Activated CD4-positive, alpha-beta T cell treated with anti-CD3 and anti-CD28 coated beads, Interleukin-2, amount 50 U/mL, for 4 hours (primary cell): ENCODE measurements at regions not wholly inside any gene's neighbourhood (a gene's known extent, or its start where the extent isn't known, plus 50 kb on each side); places are given as distances from the start of the nearest gene placed in this dataset.

Experiments used
- DNase-seq, 2 experiments: peaks; one replicate each; pipeline ENCODE4 v3.0.0-alpha.2; 2020

DNA sequence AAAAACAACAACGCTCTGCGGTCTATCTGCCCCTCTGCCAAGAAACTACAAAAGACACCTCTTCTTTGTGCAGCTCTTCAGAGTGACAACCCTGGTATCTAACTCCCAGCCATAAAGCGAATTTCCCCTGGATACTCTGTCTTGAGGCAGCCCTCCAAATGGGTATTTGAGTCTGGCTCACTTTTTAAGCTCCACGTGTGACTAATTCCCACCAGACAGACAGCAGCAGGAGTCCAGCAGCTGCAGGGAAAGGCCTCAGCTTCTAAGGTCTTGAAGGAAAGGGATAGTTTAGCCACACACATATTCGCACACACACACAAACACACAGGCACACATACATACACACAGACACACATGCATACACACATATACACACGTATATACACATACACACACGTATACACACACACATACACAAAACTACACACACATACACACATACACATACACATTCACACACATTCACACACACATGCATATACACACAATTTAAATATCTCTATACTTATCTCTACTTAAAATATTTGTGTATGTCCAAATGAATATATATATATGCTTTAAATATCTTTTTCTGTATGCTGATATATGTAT, 188.8 kb downstream of the TSHZ3 start:
- DNase-seq = no peak

DNA sequence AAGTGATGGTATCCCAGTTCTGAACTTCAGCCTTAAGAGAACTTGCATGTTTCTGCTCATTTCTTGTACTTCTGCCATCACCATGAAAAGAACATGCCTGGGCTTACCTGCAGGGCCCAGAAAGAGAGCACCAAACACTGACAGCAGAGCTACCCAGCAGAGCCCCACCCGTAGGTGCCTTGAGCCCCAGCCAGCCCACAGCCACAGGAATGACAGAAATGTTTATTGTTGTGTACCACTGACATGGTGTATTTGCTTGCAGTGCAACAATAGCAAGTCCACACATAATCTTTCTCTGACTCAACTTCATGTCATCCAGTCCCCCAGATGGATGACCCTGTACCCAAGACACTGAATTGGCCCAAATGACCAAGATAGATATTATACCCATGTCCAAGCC, 195.2 kb downstream of the TSHZ3 start:
- no peak for DNase-seq

DNA sequence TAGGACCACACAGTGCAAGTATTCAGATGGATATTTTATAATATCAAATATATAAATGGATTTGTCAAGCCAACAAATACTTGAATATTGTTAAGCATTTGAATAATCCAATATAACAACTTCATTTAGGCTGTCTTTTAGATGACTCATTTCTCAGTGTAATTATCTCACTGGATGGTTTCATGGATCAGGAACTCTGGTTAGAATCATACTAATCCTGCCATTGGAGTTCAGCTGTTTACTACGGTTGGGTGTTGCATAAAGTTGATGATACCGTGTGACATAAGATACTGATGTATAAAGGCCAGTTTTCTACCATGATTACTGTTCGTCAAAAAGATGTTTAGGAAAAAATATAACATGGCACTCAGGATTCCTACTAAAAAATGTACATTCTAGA, 196.3 kb downstream of the TSHZ3 start:
- no peak for DNase-seq

DNA sequence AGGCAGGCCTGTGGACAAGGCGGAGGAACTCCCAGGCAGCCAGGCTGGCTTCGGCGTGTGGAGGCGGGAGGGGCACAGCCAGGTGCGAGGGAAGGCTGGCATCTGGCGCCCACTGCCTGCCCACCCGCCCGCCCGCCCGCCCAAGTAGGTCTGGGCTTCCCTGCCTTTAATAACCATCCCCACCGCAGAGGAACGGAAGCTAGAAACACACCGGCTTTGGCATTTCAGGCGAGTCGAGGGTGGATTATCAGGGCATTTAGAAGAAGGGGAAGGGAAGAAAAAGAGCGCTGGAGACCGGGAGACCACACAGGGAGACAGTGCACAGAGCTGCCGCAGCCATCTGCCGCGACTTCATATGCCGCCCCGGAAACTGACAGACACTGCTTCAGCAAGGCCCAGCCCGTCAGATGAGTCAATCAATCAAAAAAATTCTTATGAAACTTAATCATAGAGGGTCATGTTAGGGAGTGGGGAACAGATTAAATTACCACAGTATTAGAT, 199.7 kb downstream of the TSHZ3 start:
- no peak for DNase-seq

DNA sequence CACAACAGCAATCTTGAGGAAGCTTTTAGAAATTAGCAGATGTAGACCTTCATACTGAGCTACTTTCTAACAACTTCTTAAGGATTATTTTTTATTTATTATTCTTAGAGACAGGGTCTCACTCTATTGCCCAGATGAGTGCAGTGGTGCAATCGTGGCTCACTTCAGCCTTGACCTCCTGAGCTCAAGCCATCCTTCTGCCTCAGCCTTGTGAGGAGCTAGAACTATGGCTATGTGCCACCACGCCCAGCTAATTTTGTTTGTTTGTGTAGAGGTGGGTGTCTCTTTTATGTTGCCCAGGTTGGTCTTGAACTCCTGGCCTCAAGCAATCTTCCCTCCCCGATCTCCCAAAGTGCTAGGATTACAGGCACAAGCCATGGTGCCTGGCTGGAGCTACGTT, 200.6 kb downstream of the TSHZ3 start:
- no peak for DNase-seq

DNA sequence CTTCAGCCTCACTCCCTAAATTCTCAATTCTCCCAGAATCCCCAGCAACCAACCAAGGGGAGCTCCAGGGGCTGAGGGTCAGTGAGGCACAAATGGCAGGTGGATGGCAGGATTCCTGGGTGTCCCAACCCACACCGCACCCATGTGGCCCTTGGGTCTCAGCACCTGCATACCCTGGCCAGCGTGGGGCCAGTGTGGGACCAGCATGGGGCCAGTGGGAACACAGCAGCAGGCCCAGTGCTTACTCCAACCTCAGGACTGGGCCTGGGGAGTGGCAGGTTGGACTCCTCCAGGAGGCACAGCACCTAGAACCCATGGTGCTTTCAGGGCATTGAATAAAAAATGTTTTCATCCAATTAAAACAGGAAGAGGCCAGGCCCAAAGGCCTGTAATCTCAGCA, 202.0 kb downstream of the TSHZ3 start:
- no peak for DNase-seq

DNA sequence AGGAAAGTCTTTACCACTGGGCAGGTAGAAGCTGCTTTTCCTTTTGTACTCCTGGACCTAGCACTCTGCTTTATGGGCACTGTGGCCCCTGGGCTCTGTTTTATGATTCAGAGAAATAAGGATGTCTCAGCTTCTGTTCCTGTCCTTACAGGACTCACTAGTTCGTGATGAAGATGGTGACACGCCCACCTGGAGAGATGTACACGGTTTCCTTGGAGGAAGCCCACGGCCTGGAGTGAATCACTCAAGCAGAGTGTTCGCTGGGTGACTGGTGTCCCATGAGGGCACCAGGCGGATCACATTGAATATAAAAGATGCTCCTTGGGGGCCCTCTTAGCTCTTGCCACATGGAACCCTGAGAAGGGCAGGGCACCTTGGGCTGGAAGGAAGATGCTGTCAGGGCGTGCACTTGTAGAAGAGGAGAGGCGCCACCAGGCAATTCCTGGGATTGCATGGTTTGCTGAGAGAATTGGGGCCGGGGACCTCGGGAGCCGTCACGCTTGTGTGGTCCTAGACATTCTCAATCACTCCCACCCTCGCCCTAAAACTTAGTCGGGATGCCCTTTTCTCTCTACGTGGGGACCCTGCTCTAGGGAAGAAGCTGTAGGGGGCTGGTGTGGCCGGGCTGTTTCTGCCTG, 202.6 kb downstream of the TSHZ3 start:
- DNase-seq = no peak

DNA sequence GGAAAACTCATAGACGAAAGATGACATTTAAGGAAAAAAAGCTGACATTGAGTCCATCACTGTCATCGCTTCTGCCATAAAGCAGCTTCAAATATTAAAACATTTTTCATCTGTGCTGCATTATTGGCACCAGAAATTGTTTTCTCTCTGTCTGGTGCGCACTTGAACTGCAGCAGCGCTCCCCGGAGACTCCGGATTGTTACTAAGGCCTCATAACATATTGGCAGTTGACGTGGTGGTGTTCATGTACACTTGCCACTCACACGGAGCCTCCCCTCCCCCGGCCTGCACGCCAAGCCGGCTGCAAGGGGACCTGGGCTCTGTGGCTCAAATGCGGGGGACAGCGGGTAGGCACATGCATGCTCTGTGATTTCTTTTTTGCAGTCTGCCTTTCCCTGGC, 203.2 kb downstream of the TSHZ3 start:
- no peak for DNase-seq

DNA sequence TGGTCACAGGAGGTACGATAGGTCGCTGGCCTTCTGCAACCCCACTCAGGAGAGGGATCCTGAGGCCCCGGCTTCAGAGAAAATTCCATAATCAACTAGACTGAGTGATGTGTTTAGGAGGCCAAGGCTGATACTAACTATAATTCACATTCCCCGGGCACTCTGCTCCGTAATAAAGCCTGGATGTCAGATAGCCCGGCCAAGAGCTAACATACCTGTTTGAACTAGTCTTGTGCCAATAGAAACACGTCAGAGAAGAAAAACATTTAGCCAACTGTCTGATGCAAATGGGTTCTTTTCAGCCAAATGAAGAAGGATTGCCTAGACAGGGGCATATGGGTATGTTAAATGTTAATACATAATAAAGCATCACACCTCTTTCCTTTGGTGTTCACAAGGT, 204.2 kb downstream of the TSHZ3 start:
- no peak for DNase-seq

DNA sequence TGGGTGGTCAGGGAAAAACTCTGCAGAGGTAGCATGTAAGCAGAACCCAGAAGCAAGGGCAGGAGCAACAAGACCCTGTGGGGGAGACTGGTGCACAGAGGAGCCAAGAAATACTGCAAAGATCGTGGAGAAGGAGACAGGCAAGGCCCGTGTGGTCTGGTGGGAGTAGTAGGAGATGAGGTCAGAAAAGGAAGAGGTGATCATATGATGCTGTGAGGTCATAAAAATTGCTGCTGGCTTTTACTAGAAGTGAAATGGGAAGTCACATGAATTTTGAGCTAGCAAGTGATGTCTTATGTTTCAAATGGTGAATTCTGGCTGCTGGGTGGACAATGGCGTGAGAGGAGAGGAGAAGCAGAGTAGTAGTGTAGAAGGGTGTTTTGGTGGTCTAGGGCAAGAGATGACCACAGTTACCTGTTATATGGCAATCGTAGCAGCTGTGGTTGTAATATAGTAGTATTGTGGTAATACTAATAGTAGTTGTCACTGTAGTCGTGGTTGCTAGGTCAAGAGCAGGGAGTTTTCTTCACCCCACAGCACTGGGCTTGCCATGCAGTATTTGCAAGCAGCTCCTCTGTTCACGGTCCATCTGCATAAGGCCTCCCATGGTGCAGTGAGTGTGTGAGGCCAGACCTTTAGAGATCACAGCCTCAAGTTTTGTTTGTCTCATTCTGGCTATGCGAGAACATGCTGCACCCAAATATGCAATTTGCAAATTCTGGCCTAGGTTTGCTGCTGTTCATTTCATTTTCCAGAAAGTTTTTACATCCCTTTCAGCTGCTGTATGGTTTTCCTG, 205.0 kb downstream of the TSHZ3 start:
- DNase-seq = no peak

DNA sequence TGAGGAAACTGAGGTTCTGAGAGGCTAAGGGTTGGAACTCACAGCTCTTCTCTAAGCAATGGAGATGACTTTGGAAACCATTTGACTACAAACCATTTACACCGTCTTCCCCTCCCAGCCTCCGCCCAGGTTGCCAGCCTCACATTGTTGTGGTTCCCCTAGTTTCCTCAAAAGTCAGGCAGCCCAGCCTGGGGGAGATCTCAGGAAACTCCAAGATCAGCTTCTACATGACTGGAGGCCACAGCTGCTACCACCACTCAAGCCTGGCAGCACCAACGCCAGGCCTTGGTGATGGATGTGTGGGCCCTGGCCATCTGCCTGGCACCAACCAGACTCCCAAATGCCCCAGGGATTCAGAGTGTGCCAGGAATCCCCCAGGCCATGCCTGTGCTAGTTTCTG, 207.9 kb downstream of the TSHZ3 start:
- DNase-seq = no peak

DNA sequence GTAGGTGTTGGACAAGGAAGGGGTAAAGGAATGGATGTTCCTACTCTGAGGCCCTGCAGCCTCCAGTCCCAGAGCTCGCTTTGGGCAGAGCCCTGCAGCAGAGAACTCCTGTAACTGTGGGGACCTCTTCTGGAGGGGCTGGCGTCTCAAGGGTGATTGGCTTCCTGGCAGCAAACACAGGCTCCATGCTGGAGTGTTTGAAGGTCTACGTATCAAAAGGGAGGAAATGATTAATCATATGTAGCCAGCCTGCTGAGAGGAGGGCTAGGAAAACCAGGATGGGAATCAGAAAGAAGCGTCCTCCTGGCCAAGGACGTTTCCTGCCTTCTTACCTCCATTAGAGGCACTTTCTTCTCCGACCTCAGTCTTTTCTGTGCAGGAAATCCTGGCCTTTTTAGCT, 208.5 kb downstream of the TSHZ3 start:
- no peak for DNase-seq

DNA sequence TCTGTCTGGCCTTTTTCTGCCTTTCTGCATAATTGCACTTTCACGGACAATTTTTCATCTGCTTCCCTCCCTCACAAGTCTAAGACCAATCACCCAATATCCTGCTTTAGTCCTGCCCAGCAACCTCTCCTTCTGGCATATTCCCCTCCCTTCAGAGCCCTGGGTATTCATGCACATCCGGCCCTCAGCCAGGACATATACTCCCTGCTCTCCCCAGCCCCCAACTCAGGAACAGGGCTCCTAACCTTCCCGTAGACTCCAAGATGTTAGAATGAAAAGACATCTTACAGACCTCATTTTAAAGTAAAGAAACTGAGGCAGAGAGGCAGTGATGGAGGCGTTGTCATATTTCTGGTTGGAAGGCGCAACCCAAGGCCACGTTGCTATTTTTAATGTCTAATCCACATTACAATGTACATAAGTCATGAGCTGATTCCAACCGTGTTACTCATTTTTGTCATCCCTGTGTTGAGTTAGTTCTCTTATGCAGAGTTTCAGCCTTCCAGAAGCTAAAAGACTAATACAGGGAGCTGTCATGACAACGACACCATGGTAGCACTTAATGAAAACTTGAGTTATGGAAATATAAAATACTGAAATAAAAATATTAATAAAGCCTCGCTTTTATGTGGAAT, 209.2 kb downstream of the TSHZ3 start:
- DNase-seq = no peak

DNA sequence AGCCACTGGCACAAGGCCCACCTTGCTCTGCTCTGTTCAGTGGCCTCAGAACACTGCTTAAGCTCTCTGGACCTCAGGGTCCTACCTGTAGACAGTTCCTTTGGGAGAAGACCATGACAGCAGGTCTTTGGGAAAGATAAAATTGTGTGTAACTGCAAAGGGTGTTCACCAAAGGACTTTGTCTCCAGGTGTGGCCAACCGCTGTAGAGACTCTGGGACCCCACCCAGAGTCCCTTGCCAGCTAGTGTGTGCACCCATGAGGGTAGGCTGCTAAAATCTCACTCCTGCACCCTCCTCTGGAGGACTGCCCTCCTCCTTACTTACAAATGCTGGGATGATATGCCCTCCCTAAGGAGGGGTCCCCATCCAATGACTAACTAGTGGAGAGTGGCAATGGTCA, 211.2 kb downstream of the TSHZ3 start:
- DNase-seq = no peak

DNA sequence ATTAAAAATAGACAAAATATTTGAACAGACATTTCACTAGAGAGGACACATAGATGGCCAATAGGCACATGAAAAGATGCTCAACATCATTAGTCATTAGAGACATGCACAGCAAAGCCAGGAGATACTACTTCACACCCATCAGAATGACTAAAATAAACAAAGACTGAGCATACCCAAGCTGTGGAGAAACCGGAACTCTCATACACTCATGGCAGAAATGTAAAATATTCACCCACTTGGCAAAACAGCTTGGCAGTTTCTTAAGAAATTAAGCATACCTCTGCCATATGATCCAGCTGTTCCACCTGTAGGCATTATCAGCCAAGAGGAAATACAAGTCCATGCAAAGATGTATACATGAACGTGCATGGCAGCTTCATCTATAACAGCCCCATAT, 213.4 kb downstream of the TSHZ3 start:
- DNase-seq = no peak

DNA sequence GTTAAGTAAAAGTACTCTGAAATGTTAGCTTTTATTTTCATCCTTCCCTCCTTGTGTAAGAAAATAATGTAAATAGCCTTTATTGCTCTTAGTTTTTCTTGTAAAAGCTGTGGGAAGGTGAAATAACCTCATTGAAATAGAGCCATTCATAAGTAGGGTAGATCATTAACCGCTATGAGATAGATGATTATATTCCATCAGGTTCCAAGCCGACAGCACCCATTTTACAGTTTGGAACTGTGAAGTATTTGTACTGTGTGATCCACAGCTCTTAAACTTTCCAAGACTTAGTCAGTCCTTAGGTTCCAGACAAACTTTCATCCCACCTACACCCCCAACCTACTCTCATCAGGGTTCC, 216.5 kb downstream of the TSHZ3 start:
- no peak for DNase-seq

DNA sequence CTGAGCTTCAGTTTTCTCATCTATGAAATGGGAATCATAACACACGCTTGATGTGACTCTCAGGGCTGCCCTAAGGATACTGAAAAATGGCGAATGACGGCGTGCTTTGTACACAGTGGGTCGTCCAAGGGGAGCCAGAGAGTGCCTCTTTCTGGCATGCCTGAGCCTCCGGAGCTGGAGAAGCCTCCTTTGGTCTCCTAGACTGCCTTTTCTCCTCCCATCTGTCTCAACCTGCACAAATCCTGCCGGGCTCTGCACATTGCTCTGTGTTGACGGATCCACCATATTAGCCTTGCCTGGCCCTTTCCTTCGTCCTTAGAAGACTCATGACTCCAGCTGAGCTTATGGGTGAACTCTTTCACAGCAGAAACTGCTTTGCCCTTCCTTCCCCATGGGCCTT, 220.9 kb downstream of the TSHZ3 start:
- DNase-seq = no peak

DNA sequence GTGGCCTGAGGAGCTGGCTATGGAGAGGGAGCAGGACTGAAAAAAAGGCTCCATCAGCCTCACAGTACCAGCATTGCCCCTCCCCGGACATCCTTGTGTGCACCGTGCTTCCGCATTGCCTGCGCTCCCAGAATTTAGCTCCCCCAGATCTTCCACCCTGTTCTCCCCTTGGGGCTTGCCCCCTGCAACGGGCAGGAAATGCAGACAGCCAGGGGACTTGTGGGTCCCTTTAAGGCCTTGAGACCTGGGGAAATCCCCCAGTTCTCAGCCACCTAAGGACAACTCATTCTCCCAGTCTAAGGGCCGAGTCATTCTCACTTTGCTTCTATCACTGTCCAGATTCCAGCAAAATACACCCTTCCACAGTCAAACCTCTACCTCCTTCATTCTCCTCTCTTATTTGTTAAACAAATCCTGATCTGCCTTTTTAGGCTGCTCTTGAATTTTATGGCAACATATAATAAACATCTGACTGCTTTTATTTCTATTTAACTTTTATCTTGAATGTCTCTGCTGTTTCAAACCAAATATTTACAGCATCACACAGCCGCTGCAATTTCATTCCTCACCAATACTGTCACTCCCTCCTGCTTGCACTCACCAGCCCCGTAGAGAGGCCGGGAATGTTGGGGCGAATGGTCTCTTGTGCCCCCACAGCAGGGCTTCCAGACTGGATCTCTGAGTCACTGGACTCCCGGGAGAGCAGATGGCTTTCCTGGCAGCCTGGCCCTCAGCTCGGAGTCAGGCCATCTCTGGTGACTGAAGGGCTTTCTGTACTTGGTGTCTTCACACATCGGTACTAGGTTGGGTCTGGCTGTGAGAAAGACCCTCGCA, 221.9 kb downstream of the TSHZ3 start:
- DNase-seq = no peak

DNA sequence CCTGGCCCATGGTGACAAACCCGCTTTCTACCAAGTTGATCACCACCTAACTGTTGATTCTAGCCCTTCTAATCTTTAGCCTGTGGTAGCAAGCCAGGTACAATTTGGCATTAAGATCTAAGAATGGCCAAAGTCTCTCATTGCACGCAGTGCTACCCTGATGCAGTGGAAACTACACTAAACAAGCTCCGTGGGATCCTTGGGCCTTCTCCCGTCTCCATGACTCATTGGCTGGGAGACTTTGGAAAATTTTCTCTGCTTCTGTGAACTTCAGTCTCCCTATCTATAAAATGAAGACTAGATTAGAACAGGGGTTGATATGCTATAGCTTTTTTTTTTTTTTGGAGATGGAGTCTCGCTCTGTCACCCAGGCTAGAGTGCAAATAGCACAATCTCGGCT, 223.0 kb downstream of the TSHZ3 start:
- no peak for DNase-seq

DNA sequence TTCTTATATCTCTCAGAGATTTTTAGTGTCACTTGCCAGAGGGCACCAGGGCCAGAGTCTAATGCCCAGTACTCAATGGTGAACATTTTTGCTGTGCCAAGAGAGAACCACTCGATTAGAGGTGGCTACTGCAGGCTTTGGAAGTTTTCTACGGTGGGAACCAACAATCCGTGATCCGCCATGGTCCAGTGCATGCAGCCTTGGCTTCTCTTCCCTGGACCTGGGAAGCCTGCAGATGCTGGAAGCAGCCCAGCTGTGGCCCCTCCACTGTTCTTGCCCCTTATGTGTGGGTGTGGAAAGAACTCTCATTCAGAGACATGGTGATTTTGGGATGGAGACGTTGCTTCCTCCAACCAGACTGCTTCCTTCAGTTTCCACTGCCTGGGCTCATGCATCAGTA, 224.2 kb downstream of the TSHZ3 start:
- no peak for DNase-seq

DNA sequence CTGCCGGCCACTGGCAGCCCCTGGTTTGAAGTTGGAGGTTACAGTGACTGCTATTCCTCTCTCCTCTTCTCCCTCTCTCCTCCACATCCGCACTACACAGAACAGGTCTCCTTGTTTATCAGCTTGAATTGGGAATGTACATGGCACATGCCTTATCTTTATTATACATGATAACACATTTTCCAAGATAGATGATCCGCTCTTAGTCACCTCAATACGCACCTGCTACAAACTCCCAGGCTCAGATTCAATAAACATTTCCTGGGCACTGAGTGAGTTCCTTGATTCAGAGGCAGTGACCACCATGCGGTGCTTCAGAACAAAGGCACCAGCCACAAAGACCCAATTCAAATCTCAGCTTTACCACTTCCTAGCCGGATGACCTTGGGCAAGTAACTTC, 227.7 kb downstream of the TSHZ3 start:
- DNase-seq = no peak

DNA sequence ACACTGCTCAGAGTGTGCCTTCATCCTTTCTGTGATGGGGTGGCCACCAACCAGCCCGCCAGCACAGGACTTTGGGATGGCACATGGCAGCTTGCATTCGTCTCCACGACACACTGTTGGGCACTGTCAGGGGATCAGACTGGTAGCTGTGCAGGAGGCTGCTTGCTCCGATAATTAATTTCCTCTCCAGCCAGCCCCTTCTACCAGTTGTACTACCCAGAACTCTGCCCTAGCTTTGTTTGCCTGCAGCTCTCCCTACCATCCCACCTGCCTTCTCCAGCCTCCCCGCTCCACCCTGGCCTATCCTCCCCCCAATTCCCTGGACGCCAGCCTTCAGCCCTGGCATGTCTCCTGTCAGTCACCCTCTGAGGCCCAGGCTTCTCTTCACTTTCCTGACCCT, 228.3 kb downstream of the TSHZ3 start:
- no peak for DNase-seq
